Subcutaneous abdominal adipose tissue (tissue), 5 donors: ENCODE measurements at regions not wholly inside any gene's neighbourhood (a gene's known extent, or its start where the extent isn't known, plus 50 kb on each side); places are given as distances from the start of the nearest gene placed in this dataset.

Source experiments
- H3K27ac ChIP-seq: one replicate; pipeline ENCODE4 v1.7.0; 2013; ENCODE audit warnings: low read depth, mild to moderate bottlenecking, inconsistent platforms, low read length, moderate library complexity
- H3K27me3 ChIP-seq, 5 donors: one replicate each; pipeline ENCODE4 v1.7.0; 2013; ENCODE audit warnings: low read length in 5 of 5, inconsistent platforms in 1 of 5; ENCODE audit not compliant: control insufficient read depth in 5 of 5, insufficient read depth in 4 of 5
- H3K36me3 ChIP-seq, 5 donors: one replicate each; pipeline ENCODE4 v1.7.0; 2013; ENCODE audit warnings: low read length in 5 of 5; ENCODE audit not compliant: control insufficient read depth in 5 of 5, insufficient read depth in 5 of 5
- H3K4me1 ChIP-seq, 5 donors: one replicate each; pipeline ENCODE4 v1.7.0; 2013; ENCODE audit warnings: low read length in 5 of 5, mild to moderate bottlenecking in 3 of 5, moderate library complexity in 1 of 5; ENCODE audit not compliant: control insufficient read depth in 5 of 5, insufficient read depth in 5 of 5
- H3K4me3 ChIP-seq, 5 donors: one replicate each; pipeline ENCODE4 v1.7.0; 2013; ENCODE audit warnings: low read length in 5 of 5, low read depth in 1 of 5
- H3K9ac ChIP-seq, 5 donors: one replicate each; pipeline ENCODE4 v1.7.0; 2013; ENCODE audit warnings: low read length in 5 of 5, mild to moderate bottlenecking in 4 of 5, moderate library complexity in 3 of 5
- H3K9me3 ChIP-seq, 5 donors: one replicate each; pipeline ENCODE4 v1.7.0; 2013; ENCODE audit warnings: low read length in 5 of 5; ENCODE audit not compliant: control insufficient read depth in 5 of 5
- donor health status: healthy.
- donor health status: healthy.
- donor health status: healthy.
- donor health status: healthy.
- donor health status: healthy.

DNA sequence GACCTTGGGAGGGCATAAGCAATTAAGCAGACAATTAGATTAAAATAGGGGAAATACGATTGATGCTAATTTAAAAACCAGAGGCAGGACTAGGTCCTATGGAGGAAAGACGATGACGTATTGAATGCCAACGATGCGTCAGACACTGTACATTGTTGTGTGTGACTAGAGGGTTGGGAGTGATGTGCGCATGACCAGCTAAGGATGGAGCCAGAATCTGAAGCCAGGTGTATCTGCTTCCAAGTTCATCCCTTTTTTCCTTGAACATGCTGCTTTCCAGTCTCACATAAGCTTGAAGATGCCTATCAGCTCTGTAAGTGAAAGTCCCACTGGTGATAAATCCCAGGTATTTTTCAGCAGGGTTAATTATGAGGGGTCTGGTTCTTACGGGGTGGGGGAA, 576.2 kb downstream of the MATN1 start:
- H3K9me3 ChIP-seq: peaks cover 0 to 8% (median 3%) of the 10 kb centered on the region in 5 donors
- H3K27ac ChIP-seq: no peak overlapping the region

DNA sequence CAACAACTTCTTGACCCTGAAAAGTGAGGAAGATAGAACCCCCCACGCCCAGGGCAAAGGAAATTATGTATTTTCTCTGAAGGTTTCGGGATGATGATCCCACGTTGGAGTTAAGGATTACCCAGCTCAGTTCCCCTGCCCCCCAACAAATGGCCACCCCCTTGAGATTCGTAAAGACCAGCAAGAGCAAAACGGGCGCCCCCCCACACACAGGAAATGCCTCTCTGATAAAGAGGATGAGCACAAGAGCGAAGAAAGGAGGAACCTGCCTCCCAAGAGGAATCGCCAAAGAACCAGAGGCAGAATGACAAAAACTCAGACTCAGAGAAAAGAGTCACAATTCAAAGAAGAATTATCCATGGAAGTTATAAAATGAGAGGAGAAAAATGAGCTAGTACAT, 576.9 kb downstream of the MATN1 start:
- H3K9ac ChIP-seq: no peak overlapping the region
- no peaks in the 10 kb centered on the region for H3K4me1 ChIP-seq
- no peak overlapping the region for H3K4me3 ChIP-seq
- H3K36me3 ChIP-seq: no peaks in the 10 kb centered on the region
- peaks cover 0 to 22% (median 9%) of the 10 kb centered on the region in 5 donors for H3K27me3 ChIP-seq
- H3K9me3 ChIP-seq: peaks cover 0 to 2% (median 0%) of the 10 kb centered on the region in 5 donors
- no peak overlapping the region for H3K27ac ChIP-seq

More for the DNA sequence above, 576.2 kb downstream of the MATN1 start:
- H3K9ac ChIP-seq: no peak overlapping the region
- H3K4me1 ChIP-seq: no peaks in the 10 kb centered on the region
- no peak overlapping the region for H3K4me3 ChIP-seq
- peaks cover 0 to 22% (median 9%) of the 10 kb centered on the region in 5 donors for H3K27me3 ChIP-seq
- no peaks in the 10 kb centered on the region for H3K36me3 ChIP-seq

DNA sequence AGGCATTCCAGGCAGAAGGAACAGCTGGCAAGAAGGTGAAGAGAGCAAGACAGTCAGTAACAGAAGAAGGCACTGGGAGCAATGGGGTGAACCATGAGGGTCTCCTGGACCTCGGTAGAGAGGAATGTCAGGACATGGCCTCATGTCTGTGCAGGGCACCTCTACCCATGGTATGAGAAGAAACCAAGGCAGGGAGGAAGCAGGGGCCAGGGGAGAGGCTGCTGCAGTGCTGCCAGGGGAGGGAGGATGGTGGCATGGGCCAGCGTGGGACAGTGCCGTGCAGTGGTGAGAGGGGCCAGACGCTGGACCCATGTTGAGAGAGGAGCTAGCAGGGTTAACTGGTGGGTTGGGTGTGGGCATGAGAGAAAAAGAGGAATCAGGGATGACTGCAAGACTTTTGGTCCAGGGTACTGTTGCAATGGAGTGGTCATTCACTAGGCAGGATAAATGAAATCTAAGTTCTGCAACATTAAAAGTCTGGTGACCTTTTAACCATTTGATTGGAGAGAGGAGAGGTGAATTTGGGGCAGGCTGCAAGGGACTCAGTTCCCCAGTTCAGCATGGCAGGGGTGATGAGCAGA, 577.6 kb downstream of the MATN1 start:
- Histone ChIP-seq H3K27ac (no peak overlapping the region), H3K9ac (no peak overlapping the region), H3K27me3 (peaks cover 0 to 22% (median 9%) of the 10 kb centered on the region in 5 donors), H3K9me3 (no peaks in the 10 kb centered on the region), H3K4me3 (no peak overlapping the region), H3K36me3 (no peaks in the 10 kb centered on the region), H3K4me1 (no peaks in the 10 kb centered on the region)

DNA sequence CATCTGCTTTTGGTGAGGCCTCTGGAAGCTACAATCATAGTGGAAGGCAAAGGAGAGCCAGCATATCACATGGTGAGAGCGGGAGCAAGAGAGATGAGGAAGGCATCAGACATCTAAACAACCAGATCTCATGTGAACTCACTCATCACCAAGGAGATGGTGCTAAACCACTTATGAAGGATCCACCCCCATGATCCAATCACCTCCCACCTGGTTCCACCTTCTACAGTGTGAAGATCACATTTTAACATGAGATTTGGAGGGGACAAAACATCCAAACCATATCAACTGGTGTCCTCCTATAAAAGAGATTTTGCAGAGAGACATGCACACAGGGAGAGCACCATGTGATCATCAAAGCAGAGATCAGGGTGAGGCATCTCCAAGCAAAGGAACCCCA, 578.6 kb downstream of the MATN1 start:
- H3K9me3 ChIP-seq: no peaks in the 10 kb centered on the region
- no peak overlapping the region for H3K9ac ChIP-seq
- no peaks in the 10 kb centered on the region for H3K4me1 ChIP-seq
- no peak overlapping the region for H3K27ac ChIP-seq
- no peak overlapping the region for H3K4me3 ChIP-seq
- peaks cover 0 to 22% (median 9%) of the 10 kb centered on the region in 5 donors for H3K27me3 ChIP-seq
- no peaks in the 10 kb centered on the region for H3K36me3 ChIP-seq

DNA sequence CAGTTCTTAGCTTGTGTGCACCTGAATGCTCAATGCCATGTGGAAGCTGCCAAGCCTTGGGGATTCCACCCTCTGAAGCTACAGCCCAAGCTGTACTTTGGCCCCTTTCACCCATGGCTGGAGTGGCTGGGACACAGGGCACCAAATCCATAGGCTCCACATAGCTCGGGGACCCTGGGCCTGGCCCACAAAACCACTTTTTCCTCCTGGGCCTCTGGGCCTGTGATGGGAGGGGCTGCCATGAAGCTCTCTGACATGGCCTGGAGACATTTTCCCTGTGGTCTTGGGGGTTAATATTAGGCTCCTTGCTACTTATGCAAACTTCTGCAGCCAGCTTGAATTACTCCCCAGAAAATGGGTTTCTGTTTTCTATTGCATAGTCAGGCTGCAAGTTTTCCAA, 579.9 kb downstream of the MATN1 start:
- Histone ChIP-seq H3K27ac (no peak overlapping the region), H3K9ac (no peak overlapping the region), H3K9me3 (no peaks in the 10 kb centered on the region), H3K36me3 (no peaks in the 10 kb centered on the region), H3K4me1 (no peaks in the 10 kb centered on the region), H3K27me3 (peaks cover 0 to 22% (median 9%) of the 10 kb centered on the region in 5 donors), H3K4me3 (no peak overlapping the region)

DNA sequence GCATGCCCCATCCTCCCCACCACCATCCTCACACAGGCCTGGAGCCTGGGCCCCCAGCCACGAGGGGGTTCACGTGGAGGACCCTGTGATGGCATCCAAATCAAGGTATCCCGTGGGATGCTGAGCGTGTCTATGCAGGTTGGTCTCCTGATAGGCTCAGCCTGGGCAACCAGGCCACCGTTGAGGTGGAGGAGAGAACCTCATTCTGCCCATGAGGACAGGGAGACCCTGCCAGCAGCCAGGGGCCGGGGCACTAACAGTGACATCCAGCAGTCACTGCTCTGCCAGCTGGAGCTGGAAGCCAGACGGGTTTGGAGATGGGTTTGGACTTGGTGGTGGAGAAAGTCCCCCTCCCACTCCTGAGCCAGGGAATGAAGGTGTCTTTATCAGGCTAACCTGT, 582.8 kb downstream of the MATN1 start:
- Histone ChIP-seq H3K27me3 (peaks cover 0 to 7% (median 4%) of the 10 kb centered on the region in 5 donors), H3K4me3 (no peak overlapping the region), H3K9ac (no peak overlapping the region)

DNA sequence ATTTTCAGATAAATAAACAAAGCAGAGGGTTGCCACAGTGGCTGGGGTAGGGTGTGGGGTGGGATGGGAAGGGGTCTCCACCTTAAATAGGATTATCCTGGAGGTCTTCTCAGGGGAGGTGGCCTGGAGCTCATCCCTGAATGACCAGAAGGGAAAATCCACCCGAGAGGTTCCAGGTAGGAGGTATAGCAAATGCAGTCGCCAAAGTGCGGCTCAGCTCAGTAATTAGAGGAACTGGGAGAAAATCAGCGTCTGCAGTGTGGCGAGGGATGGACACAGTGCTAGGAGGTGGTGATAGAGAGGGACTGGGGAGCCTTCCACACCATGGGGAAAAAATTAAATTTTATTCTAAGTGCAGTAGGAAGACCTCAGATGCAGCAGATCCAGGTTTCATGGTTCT, 584.5 kb downstream of the MATN1 start:
- Histone ChIP-seq H3K36me3 (no peaks in the 10 kb centered on the region), H3K27ac (no peak overlapping the region), H3K4me1 (no peaks in the 10 kb centered on the region), H3K9me3 (peaks cover 0 to 4% (median 0%) of the 10 kb centered on the region in 5 donors), H3K9ac (no peak overlapping the region), H3K27me3 (no peaks in the 10 kb centered on the region), H3K4me3 (no peak overlapping the region)

More for the DNA sequence above, 582.8 kb downstream of the MATN1 start:
- H3K27ac ChIP-seq: no peak overlapping the region
- H3K36me3 ChIP-seq: no peaks in the 10 kb centered on the region
- H3K9me3 ChIP-seq: peaks cover 0 to 4% (median 0%) of the 10 kb centered on the region in 5 donors
- no peaks in the 10 kb centered on the region for H3K4me1 ChIP-seq

DNA sequence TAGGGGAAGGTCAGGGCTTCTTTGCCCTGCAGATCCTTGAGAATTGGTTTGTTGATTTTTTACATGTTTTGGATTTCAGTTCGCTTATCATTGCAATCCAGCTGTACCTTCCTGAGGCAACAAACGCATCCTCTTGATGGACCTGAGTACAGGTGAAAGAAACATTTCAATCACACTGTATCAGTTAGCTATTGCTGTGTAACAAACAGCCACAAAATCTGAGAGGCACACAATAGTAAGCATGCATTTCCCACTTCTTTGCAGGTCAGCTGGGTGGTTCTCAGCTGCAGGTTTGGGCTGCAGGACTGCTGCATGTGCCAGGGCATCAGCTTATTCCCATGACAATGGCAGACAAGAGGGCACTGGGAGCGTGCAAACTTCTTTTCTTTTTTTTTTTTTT, 586.4 kb downstream of the MATN1 start:
- H3K36me3 ChIP-seq: no peaks in the 10 kb centered on the region
- no peak overlapping the region for H3K9ac ChIP-seq
- no peak overlapping the region for H3K4me3 ChIP-seq
- no peak overlapping the region for H3K27ac ChIP-seq
- peaks cover 0 to 4% (median 0%) of the 10 kb centered on the region in 5 donors for H3K9me3 ChIP-seq
- H3K27me3 ChIP-seq: peaks cover 0 to 4% (median 4%) of the 10 kb centered on the region in 5 donors
- no peaks in the 10 kb centered on the region for H3K4me1 ChIP-seq

DNA sequence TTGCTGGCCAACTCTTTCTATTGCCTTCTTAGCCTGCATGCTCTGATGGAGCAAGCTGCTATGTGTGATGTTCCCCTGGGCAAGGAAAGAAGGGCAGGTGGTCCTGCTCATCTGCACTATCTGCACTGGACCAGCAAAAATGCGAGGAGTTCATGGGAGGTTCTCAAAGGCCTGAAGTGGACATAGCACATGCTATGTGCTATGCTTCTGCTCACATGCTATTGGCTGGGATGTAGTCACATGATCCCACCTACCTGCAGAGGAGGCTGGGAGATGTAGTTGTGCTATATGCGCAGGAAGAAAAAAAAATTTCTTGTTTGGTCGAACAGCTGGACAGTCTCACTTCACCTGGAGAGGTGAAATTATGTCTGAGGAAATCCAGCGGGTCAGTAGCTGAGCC, 587.7 kb downstream of the MATN1 start:
- H3K4me1 ChIP-seq: no peaks in the 10 kb centered on the region
- H3K27ac ChIP-seq: no peak overlapping the region
- peaks cover 0 to 4% (median 0%) of the 10 kb centered on the region in 5 donors for H3K9me3 ChIP-seq
- no peak overlapping the region for H3K4me3 ChIP-seq
- no peak overlapping the region for H3K9ac ChIP-seq
- H3K36me3 ChIP-seq: no peaks in the 10 kb centered on the region
- peaks cover 0 to 8% (median 4%) of the 10 kb centered on the region in 5 donors for H3K27me3 ChIP-seq

DNA sequence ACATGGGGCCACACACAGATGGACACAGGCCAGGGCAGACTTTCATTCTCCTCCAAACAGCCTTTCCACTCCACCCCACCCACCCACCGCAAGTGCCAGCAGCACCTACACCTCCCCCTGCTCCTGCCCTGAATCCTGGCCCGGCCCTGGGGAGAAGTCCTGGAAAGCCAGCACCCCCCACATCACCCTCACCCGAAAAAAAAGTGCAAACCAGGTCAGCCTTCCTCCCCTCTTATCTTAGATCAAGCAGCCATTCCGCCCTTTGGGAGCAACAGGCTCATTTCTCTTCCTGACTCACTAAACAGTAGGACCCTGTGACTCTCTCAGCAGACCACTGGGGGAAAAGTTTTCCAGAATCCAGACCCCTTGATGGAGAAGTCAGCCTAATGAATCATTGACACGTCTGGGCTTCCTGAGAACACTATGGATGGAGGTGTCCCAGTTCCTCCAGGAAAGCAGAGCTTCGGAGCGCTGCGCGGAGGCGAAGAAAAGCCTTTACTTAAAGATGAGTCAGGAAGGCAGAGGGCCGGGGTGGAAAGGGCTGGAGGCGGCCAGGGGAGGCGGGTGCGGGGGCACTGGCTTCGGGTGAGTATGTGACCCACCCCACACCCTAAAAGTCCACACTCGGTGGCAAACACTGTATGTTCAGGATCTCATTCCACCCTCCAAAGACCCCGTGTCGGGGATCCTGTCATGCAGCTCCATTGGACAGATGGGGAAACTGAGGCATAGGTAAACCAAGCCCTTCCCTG, 588.7 kb downstream of the MATN1 start:
- Histone ChIP-seq H3K4me1 (no peaks in the 10 kb centered on the region), H3K27ac (no peak overlapping the region), H3K36me3 (no peaks in the 10 kb centered on the region), H3K27me3 (peaks cover 0 to 14% (median 4%) of the 10 kb centered on the region in 5 donors), H3K9ac (no peak overlapping the region), H3K9me3 (peaks cover 0 to 4% (median 0%) of the 10 kb centered on the region in 5 donors), H3K4me3 (no peak overlapping the region)
